Endothelial cell of umbilical vein (primary cell): ENCODE measurements at regions not wholly inside any gene's neighbourhood (a gene's known extent, or its start where the extent isn't known, plus 50 kb on each side); places are given as distances from the start of the nearest gene placed in this dataset.

ENCODE experiments used
- BruUV-seq: library from RNA; stranded (reverse); fragments of 400-500 nt; replicated peaks from 2 replicates; lab custom pipeline; 2021; lab: Mats Ljungman, UMichigan
- CTCF ChIA-PET: fragments of 300-600, 350-600 bp; sonication (Branson Sonifier 250); formaldehyde crosslinking; loops from one replicate; lab custom pipeline; 2021; ENCODE audit warnings: antibody characterized with exemption, inconsistent platforms; lab: Charles Lee
- POLR2A ChIA-PET: fragments of 300-600, 350-600 bp; sonication (Branson Sonifier 250); formaldehyde crosslinking; loops from one replicate; lab custom pipeline; 2021; ENCODE audit warnings: antibody characterized with exemption, inconsistent platforms; lab: Charles Lee
- DNase-seq: peaks from one replicate; pipeline ENCODE4 v3.0.0-alpha.2; 2011; ENCODE audit warnings: low read depth, low spot score
- FAIRE-seq: peaks from 2 replicates; lab custom pipeline; 2011; peaks lifted over from hg19 to GRCh38; lab: Jason Lieb, UNC
- H2AFZ ChIP-seq: 2 replicates; pipeline ENCODE4 v1.6.0; 2012; ENCODE audit warnings: low read depth, low read length, control low read depth, inconsistent platforms
- H3K27ac ChIP-seq: 2 replicates; pipeline ENCODE4 v1.5.1; 2011; ENCODE audit warnings: low read depth, mild to moderate bottlenecking, control low read depth, low read length, moderate library complexity; ENCODE audit not compliant: insufficient read depth
- H3K27me3 ChIP-seq, 2 experiments: 2 replicates each; pipeline versions ENCODE4 v1.6.0 to v1.6.1; 2011; ENCODE audit warnings: low read length in 2 of 2, mixed read lengths in 1 of 2; ENCODE audit not compliant: control insufficient read depth in 2 of 2, insufficient read depth in 2 of 2
- H3K36me3 ChIP-seq, 2 experiments: 2 replicates in 1 of 2; 3 replicates in 1 of 2; pipeline ENCODE4 v1.5.1; 2011; ENCODE audit warnings: low read length in 2 of 2, mild to moderate bottlenecking in 1 of 2, moderate library complexity in 1 of 2; ENCODE audit not compliant: control insufficient read depth in 2 of 2, insufficient read depth in 2 of 2; ENCODE audit errors: extremely low read depth in 1 of 2
- H3K4me1 ChIP-seq: 3 replicates; pipeline ENCODE4 v1.5.1; 2011; ENCODE audit warnings: mild to moderate bottlenecking, low read length; ENCODE audit not compliant: control insufficient read depth, insufficient read depth; ENCODE audit errors: extremely low read depth
- H3K4me2 ChIP-seq: 2 replicates; pipeline ENCODE4 v1.6.1; 2011; ENCODE audit warnings: low read length, control low read depth, mixed read lengths; ENCODE audit not compliant: insufficient read depth
- H3K4me3 ChIP-seq, 3 experiments: fragments of 200-600 bp in 1 of 3; sonication (generic), shearing (Covaris generic) in 1 of 3; replicated peaks in 1 of 3; 2 replicates each; pipeline ENCODE4 v1.5.1; 2011 to 2016; ENCODE audit warnings: control low read depth in 3 of 3, low read length in 3 of 3, mild to moderate bottlenecking in 2 of 3, inconsistent platforms in 1 of 3, low read depth in 1 of 3, moderate library complexity in 1 of 3; ENCODE audit not compliant: insufficient read depth in 1 of 3
- H3K79me2 ChIP-seq: 2 replicates; pipeline ENCODE4 v1.6.0; 2012; ENCODE audit warnings: low read length, inconsistent platforms; ENCODE audit not compliant: control insufficient read depth, insufficient read depth
- H3K9ac ChIP-seq: replicated peaks from 2 replicates; pipeline ENCODE3; 2011; ENCODE audit warnings: low read length, control low read depth; ENCODE audit not compliant: insufficient read depth; ENCODE audit errors: extremely low read depth
- H3K9me1 ChIP-seq: replicated peaks from 3 replicates; pipeline ENCODE4 v1.6.0; 2011; ENCODE audit warnings: mild to moderate bottlenecking, low read length; ENCODE audit not compliant: control insufficient read depth, insufficient read depth; ENCODE audit errors: extremely low read depth
- H3K9me3 ChIP-seq: replicated peaks from 2 replicates; pipeline ENCODE4 v1.5.1; 2012; ENCODE audit warnings: low read length, inconsistent platforms; ENCODE audit not compliant: control insufficient read depth, insufficient read depth
- H4K20me1 ChIP-seq: replicated peaks from 2 replicates; pipeline ENCODE3; 2011; ENCODE audit warnings: mild to moderate bottlenecking, low read length; ENCODE audit not compliant: control insufficient read depth, insufficient read depth; ENCODE audit errors: extremely low read depth
- CTCF ChIP-seq, 2 donors: IDR thresholded peaks; 1 replicate in 1 of 2; 2 replicates in 1 of 2; pipeline ENCODE4 v1.5.1; 2011; ENCODE audit warnings: low read length in 2 of 2, mild to moderate bottlenecking in 2 of 2, moderate library complexity in 2 of 2, control low read depth in 1 of 2, inconsistent platforms in 1 of 2, low read depth in 1 of 2; ENCODE audit not compliant: insufficient read depth in 1 of 2; ENCODE audit errors: extremely low read depth in 1 of 2
- EZH2 ChIP-seq: IDR thresholded peaks from 2 replicates; pipeline ENCODE4 v1.6.1; 2012; ENCODE audit warnings: borderline replicate concordance, low read depth, mild to moderate bottlenecking, moderate library complexity, low read length, inconsistent platforms; ENCODE audit not compliant: severe bottlenecking
- FOS ChIP-seq: IDR thresholded peaks from 2 replicates; pipeline ENCODE4 v1.6.1; 2011; ENCODE audit warnings: mild to moderate bottlenecking, low read length, moderate library complexity, borderline replicate concordance; ENCODE audit not compliant: insufficient read depth
- GATA2 ChIP-seq: IDR thresholded peaks from 2 replicates; pipeline ENCODE4 v1.7.0; 2011; ENCODE audit warnings: low read depth, mild to moderate bottlenecking, moderate library complexity, mixed read lengths, low read length; ENCODE audit not compliant: insufficient read length, insufficient read depth
- JUN ChIP-seq: IDR thresholded peaks from 2 replicates; pipeline ENCODE4 v1.6.1; 2011; ENCODE audit warnings: borderline replicate concordance, low read depth; ENCODE audit not compliant: insufficient read length, insufficient read depth
- MAX ChIP-seq: IDR thresholded peaks from 2 replicates; pipeline ENCODE4 v1.6.1; 2011; ENCODE audit not compliant: insufficient read depth, insufficient read length
- MYC ChIP-seq: IDR thresholded peaks from one replicate; pipeline ENCODE4 v1.6.1; 2011; ENCODE audit warnings: mild to moderate bottlenecking, low read depth, low read length
- POLR2A ChIP-seq: IDR thresholded peaks from 2 replicates; pipeline ENCODE4 v1.6.1; 2012; ENCODE audit warnings: low read depth, mild to moderate bottlenecking, control low read depth, low read length
- POLR2AphosphoS5 ChIP-seq: IDR thresholded peaks from 2 replicates; pipeline ENCODE4 v1.6.1; 2012; ENCODE audit warnings: low read depth, mild to moderate bottlenecking, control low read depth, low read length, moderate library complexity; ENCODE audit not compliant: insufficient read depth
- dilution Hi-C: fragments of 300-500 bp; cut with MboI; formaldehyde crosslinking; loops from one replicate; pipeline ENCODE4 v1.15.0; 2019; ENCODE audit warnings: low sequenced_read_pairs; ENCODE audit not compliant: extremely low pct_ligation_motif_present
- intact Hi-C: fragments of 100-400 bp; cut with micrococcal nuclease; formaldehyde crosslinking; loops from one replicate; pipeline ENCODE4 v1.10.0; 2022

GRCh38 chr3:39569095-39569494 lies 101.6 kb downstream of the MOBP start:
- ChIA-PET CTCF (interaction anchor here (1.6 kb wide), 1 partner anchor 27 kb away, joined by 3 read pairs; no protein-coding TSS in a partner anchor), POLR2A (no interaction called here)
- no TSS peak for BruUV-seq
- Histone ChIP-seq H3K27ac (no peak overlapping the region), H3K4me3 (no peak overlapping the region), H4K20me1 (no peaks in the 10 kb centered on the region), H3K27me3 (no peaks in the 10 kb centered on the region), H3K9ac (no peak overlapping the region), H3K9me1 (no peaks in the 10 kb centered on the region), H3K9me3 (no peaks in the 10 kb centered on the region), H3K4me2 (no peak overlapping the region), H3K36me3 (no peaks in the 10 kb centered on the region), H3K79me2 (no peaks in the 10 kb centered on the region), H3K4me1 (no peaks in the 10 kb centered on the region), H2AFZ (no peak overlapping the region)
- FAIRE-seq (no peak), DNase-seq (no peak)
- intact Hi-C loops (loop anchor here (10.0 kb wide), 1 partner anchor 436 kb away; no protein-coding TSS in a partner anchor), dilution Hi-C loops (no loop called here)
- TF ChIP-seq MYC, result no peak
- no peak for TF ChIP-seq MAX
- no peak for TF ChIP-seq EZH2
- TF ChIP-seq POLR2AphosphoS5, result no peak
- no peak for TF ChIP-seq JUN
- no peak for TF ChIP-seq CTCF (IDR thresholded peaks at IDR 0.05; ENCODE audit: extremely low read depth in 1 of 2, insufficient read depth in 1 of 2, low read depth in 1 of 2, low read length in 2 of 2)
- no peak for TF ChIP-seq GATA2
- TF ChIP-seq POLR2A, result no peak
- TF ChIP-seq FOS, result no peak
